GM18498 (cell line): ENCODE measurements at regions not wholly inside any gene's neighbourhood (a gene's known extent, or its start where the extent isn't known, plus 50 kb on each side); places are given as distances from the start of the nearest gene placed in this dataset.
A peak's percentile ranks its signal among the peaks of the same experiment; 100 is the strongest.

Source experiments
- ATAC-seq: cut with Tn5 transposase; IDR thresholded peaks from one replicate; pipeline ENCODE4 v1.9.1; 2021; ENCODE audit warnings: mild to moderate bottlenecking, moderate library complexity; ENCODE audit not compliant: unreplicated experiment

DNA sequence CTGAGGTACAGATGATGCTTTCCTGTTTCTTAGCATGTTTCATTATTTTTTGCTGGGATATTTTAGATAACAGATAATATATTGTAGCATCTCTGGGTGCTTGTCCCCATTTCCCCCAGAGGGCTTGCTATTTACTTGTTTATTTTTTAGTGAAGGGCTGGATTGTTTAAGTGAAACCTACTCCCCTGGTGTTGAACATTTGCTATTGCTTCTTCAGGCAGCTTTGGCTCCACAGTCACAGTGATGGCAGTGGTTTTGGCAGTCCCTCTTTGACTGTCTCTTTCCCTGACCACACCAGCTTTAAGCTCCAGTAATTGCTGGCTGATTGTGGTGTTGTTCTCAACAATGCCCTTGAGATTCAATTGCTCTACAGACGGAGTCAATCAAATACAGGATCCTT, 128.9 kb downstream of the KLF13 start:
- ATAC-seq, result no peak

DNA sequence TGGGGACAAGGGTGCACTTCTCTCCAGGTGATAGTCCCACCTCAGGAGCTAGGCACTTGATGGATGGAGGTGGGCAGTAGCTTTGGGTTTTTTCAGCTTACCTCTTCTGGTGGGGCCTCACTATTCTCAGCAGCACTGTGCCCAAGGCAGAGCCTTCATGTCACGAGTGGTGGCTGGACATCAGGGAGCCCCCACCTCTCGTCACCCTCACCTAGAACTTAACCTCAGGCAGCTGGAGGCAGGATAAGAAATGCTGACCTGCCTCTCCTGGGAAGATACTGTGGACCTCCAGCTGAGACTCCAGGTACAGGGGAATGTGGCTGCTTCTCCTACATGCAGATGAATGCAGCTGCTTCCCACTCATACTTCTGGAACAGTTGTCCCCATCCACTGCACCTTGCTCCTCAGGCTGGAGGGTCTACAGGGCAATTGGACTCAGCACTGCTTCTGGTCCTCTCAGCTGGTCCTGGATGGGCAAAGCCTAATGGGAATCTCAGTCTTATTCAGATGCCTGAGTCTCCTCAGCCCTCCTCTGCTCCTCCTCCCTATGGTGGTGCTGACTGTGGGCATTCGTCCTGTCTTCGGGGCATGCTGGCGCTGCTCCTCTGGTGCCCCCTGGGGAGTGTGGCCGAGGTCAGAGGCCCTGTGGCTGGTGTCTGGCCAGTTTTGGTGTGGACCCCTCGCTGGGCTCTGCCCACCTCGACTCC, 129.9 kb downstream of the KLF13 start:
- no peak for ATAC-seq

DNA sequence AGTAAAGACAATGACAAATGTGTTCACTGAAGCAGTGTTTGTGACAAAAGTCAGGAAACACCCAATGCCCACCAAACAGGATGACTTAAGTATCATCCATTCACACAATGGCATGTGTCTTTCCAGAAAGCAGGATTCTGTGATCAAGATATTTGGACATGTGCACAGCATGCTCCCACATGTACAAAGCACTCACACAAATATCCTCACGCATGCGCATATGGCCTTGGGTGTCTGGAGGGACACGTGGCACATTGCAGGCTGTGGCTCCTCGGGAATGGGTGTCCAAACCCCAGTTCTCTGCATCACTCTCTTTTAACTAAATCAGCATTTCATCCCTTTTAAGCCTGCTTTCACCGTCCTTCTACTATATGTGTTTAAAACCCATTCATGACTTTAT, 130.5 kb downstream of the KLF13 start:
- ATAC-seq, result no peak

GRCh38 chr15:31457631-31458526, 131.2 kb downstream of the KLF13 start:
- ATAC-seq, result no peak

GRCh38 chr15:31458596-31459399, 132.2 kb downstream of the KLF13 start:
- ATAC-seq, result peak; percentile 91

DNA sequence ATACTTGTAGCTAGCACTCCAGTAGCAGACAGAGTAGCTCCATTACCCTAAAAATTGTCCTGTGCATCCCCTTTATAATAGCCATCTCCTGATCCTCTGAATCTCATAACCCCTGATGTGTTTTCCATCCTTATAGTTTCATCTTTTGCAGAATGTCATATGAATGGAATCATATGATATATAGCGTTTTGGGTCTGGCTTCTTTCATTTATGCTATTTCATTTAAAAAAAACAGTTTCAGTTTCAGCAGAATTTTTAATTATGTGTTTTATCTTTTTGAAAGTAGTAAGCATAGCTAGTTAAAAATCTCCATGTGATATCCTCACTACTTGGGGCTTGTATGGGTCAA, 132.7 kb downstream of the KLF13 start:
- ATAC-seq, result no peak

DNA sequence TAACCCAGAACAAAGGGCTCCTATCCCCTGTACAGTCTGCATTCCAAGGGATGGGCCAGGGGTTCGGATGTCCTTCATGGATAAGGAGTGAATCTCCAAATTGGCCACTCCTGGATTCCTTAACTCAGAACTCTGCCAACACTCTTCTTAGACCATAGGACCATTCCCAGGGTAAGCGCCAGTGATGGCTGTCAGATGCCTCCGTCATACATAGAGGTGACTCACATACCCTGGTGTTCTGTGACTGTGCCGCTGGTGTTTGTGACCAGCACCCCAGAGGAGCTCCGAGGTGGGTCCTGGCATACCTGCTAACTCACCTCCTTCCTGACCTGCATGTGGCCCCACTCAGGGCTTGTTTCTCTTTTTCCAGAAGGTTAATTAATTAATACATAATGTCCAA, 134.7 kb downstream of the KLF13 start:
- no peak for ATAC-seq

DNA sequence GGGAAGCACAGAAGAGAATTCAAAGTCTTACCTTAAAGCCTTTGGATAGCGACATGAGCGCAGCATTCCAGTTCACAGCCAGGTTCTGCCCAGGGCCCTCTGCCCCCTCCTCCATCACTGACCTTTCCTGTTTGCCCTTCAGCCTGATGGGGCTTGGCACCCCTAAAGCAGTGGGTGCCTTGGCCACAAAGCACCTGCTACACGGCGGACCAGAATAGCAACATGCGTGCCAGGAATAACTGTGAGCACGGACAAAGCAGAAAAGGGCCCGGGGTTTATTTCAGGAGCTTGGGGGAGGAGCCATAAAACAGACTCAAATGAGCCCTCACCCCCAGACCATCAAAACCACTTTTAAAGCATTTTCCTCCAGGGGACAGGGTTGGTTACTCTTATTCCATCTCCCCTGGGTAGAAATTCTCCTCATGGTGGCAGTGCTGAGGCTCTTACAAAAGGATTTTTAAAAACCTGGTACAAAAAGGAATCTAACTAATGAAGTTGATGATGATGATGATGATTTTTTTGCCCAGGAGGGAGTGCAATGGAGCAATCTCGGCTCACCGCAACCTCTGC, 135.4 kb downstream of the KLF13 start:
- no peak for ATAC-seq

DNA sequence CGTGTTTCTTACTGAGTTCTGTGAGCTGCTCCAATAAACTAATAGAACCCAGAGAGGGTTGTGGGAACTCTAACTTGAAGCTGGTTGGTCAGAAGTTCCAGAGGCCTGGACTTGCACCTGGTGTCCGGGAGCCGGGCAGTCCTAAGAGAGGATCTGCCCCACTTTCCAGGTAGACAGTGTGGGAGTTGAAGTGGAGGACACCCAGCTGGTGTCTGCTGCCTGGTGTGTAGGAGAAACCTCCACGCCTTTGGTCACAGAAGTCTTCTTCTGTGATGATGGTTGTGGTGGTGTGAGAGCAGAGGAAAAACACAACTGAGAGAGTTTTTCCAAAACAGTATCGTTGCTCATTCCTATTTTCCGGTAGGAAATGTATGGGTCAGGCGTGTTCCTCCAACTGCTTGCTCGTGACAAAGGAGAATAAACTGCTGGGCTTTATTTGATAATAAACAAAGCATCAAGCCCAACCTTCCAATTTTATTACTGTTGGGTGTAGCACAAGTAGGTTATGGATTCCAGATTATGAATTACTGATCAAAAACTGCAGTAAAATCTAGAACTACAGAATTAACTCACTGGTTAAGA, 137.0 kb downstream of the KLF13 start:
- no peak for ATAC-seq

DNA sequence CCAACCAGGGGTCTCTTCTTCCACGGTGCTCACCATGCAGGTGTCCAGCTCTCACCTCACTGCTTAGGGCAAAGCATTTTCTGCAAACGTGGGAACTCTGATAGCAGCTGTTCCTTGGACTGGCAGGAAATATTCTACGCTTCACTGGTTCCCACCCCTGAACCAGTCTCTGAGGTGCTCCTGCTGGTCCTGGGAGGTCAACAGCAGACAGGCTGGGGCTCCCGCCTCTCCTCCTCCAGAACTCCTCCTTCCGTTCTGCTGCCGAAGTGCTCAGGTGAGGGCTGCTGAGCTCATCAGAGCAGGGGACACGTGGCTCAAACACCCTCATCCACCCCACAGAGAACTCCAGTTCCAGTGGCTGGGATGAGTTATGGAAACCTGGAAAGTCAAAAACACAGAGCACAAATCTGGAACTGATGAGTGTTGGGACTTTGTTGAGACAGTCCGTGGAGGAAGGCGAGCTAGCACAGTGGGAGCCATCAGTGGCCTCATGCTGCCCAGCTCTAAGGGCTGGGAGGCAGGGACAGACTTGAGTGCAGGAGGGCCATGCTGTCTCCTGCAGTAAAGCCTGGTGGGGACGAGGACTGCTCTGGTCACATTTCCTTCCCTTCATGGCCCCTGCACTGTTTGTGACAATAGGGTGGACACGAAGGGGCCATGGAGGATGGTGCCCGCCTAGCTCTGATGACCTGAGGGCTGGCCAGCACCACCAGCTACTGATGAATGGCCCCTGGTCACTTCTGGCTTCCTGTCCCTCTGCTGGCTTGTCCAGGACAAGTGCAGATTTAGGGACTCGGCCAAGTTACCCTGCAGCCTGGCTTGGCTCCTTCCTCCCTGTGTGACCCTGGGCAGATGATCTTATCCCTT, 137.8 kb downstream of the KLF13 start:
- no peak for ATAC-seq

DNA sequence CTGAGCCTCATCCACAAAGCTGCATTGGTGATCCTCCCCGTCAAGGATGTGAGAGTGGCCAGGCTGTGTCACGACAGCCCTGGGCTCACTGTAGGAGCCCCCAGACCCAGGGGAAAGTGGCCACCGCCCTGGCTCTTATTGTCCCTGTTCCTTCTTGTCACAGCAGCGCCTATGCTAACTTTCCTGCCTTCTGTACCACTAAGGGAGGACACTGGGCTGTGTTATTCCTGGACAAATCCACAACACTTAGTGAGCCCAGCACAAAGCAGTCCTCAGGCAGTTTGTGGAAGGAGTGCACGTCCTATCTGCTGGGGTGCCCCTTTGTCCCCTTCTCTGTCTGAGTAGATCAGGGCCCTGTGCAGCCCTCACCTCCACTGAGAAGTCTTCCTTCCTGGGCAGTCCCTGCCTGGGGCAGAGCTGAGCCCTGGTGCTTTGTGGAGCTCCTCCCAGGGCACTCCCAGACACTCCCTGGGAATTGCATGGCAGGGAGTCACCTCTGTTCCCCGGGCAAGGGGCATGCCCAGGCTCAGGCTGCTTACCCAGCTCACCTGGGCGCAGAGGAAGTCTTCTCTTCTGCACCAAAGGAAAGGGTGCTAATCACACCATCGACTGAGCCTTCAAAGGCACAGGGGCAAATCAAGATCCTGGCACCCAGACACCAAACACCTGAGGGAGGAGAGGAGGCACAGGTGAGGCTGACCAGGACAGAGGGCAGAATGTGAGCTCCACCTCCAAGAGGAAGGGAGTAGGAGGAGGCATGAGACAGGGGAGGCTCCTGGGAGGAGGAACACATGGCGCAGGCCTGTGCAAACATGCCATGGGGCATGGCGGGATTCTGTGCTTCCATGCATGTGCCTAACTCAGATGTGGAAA, 138.7 kb downstream of the KLF13 start:
- ATAC-seq, result no peak

- ATAC-seq, result no peak
Observed at GRCh38 chr15:31467361-31467760, 140.7 kb downstream of the KLF13 start.

DNA sequence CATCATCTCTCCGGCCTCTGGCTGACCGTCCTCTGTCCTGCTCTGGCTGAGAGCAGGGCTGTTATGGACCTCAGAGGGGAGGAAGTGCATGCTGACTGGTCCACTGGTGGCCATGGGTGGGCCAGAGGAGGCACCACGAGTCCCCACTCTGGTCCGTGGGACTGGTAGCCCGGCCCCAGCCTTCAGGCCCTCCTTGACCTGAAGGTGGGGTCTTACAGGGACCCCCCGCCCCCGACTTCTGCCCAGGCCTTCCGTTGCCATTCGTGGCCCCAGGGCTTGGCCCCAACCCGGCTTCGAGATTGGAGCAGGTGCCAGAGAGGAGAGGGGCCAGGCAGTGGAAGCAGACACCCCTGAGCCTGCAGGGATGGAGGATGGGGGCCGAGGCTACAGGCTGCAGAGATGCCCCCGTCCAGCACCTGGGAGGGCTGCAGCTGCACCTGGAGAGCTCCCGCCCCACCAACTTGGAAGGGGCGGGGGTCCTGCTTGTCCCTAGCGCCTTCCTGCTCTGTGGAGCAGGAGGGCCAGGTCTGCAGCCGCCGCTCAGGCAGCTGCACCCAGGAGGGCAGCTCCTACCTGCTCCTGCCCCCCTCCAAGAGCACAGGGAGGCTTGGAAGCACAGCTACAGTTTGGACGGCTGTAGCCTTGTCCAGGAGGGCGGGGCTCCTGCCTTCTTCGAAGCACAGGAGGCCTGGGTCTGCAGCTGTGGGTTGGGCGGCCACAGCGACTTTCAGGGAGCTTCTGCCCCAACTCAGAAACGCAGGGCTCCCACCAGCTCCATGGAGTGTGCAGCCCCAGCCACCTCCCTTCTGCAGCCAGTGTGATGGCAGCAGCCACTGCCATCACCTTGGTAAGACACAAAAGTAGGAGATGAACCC, 142.5 kb downstream of the KLF13 start:
- no peak for ATAC-seq

GRCh38 chr15:31469786-31470525, 143.3 kb downstream of the KLF13 start:
- no peak for ATAC-seq

- no peak for ATAC-seq
Observed at GRCh38 chr15:31470756-31471155, 144.1 kb downstream of the KLF13 start.

GRCh38 chr15:31471731-31472430, 145.2 kb downstream of the KLF13 start:
- no peak for ATAC-seq
